ENCODE measurements at regions not wholly inside any gene's neighbourhood (a gene's known extent, or its start where the extent isn't known, plus 50 kb on each side); places are given as distances from the start of the nearest gene placed in this dataset.
"Not testable (repeated sequence)": the region's sequence is repeated elsewhere in the genome, so short reads cannot be mapped to it uniquely, and the experiment has no call there.

GRCh38 chr4:12365869-12366268, 937.2 kb upstream of the HS3ST1 start:
- not testable (repeated sequence) for TF ChIP-seq CTCF (optimal IDR thresholded peaks at IDR 0.05 in 1 of 3, IDR thresholded peaks at IDR 0.05 in 1 of 3, conservative IDR thresholded peaks at IDR 0.05 in 1 of 3; ENCODE audit: extremely low read depth in 1 of 3, insufficient read depth in 2 of 3, low read length in 3 of 3); EZH2 (IDR thresholded peaks at IDR 0.05; ENCODE audit: low read length)

Measured in keratinocyte (primary cell).